ENCODE measurements at regions not wholly inside any gene's neighbourhood (a gene's known extent, or its start where the extent isn't known, plus 50 kb on each side); places are given as distances from the start of the nearest gene placed in this dataset.
A peak's percentile ranks its signal among the peaks of the same experiment; 100 is the strongest.

DNA sequence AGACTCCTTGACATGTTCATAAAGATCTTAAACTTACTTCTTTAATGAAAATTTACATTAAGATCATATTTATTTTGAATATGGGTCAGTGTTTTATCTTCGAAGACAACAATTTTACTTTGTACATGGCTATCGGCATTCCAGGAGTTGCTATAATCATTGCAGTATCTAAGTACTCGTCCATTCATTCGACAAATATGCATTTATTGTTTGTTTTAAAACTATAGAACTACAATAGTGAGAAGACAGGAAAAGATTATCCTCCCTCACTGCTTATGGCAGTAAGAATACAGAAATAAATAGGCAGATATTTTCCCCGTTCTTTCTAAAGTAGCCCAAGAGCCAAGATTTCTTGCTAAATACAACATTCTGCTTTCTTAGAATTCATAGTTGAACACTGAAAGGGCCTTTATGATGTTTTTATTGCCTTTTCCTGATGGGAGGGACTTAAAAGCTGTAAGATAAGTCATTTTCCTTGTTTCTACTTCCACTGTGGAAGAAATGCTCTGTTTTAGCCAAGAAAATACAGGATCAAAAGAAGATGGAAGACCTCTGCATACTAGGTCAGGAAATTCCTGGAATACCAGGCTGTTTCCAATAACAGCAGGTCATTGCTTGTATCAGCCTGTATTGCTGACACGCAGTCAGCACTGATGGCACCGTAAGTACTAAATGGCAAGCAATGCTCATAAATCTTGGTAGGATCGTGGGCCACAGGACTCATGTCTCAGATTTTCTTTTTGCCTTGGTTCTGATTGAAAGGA is 521.0 kb upstream of the ATP2B1 start:
- 68 to 77% (median 70%) methylated on average over 8 of the region's 8 CpGs for WGBS, 5 donors
- intact Hi-C loops (cut with DNase I; ENCODE audit: low total_unique reads), result no loop called here
- H3K27me3 ChIP-seq, result no peaks in the 10 kb centered on the region
- no peaks in the 10 kb centered on the region for H3K9me3 ChIP-seq
- TF ChIP-seq, protein P1, sequence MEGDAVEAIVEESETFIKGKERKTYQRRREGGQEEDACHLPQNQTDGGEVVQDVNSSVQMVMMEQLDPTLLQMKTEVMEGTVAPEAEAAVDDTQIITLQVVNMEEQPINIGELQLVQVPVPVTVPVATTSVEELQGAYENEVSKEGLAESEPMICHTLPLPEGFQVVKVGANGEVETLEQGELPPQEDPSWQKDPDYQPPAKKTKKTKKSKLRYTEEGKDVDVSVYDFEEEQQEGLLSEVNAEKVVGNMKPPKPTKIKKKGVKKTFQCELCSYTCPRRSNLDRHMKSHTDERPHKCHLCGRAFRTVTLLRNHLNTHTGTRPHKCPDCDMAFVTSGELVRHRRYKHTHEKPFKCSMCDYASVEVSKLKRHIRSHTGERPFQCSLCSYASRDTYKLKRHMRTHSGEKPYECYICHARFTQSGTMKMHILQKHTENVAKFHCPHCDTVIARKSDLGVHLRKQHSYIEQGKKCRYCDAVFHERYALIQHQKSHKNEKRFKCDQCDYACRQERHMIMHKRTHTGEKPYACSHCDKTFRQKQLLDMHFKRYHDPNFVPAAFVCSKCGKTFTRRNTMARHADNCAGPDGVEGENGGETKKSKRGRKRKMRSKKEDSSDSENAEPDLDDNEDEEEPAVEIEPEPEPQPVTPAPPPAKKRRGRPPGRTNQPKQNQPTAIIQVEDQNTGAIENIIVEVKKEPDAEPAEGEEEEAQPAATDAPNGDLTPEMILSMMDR (IDR thresholded peaks at IDR 0.05), result no peak
- TF ChIP-seq EP300 (IDR thresholded peaks at IDR 0.05), result no peak
- no peak for TF ChIP-seq POLR2AphosphoS5 (IDR thresholded peaks at IDR 0.05)
- TF ChIP-seq POLR2A (IDR thresholded peaks at IDR 0.05), result no peak
- H3K4me1 ChIP-seq, result no peaks in the 10 kb centered on the region
- no peak overlapping the region for H3K27ac ChIP-seq
- H3K4me3 ChIP-seq, result no peak overlapping the region
- H3K36me3 ChIP-seq, result no peaks in the 10 kb centered on the region
- no peak for DNase-seq

DNA sequence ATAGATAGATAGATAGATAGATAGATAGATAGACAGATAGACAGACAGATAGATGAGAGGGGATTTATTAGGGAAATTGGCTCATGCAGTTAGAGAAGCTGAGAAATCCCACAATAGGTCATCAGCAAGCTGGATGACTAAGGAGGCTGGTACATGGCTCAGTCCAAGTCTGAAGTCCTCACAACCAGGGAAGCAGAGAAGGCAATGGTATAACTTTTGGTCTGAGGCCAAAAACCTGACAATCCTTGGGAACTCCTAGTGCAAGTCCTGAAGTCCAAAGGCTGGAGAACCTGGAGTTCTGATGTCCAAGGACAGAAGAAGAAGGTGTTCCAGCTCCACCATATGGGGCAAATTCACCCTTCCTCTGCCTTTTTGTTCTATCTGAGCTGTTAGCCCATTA is 517.6 kb upstream of the ATP2B1 start:
- H3K4me1 ChIP-seq, result no peaks in the 10 kb centered on the region
- H3K36me3 ChIP-seq, result no peaks in the 10 kb centered on the region
- H3K27me3 ChIP-seq, result no peaks in the 10 kb centered on the region
- TF ChIP-seq EP300 (IDR thresholded peaks at IDR 0.05), result no peak
- TF ChIP-seq, protein P1 (IDR thresholded peaks at IDR 0.05), result no peak
- TF ChIP-seq POLR2A (IDR thresholded peaks at IDR 0.05), result no peak
- no peak for TF ChIP-seq POLR2AphosphoS5 (IDR thresholded peaks at IDR 0.05)
- H3K27ac ChIP-seq, result no peak overlapping the region
- no peaks in the 10 kb centered on the region for H3K9me3 ChIP-seq
- no peak for DNase-seq
- intact Hi-C loops (cut with DNase I; ENCODE audit: low total_unique reads), result no loop called here
- no peak overlapping the region for H3K4me3 ChIP-seq

GRCh38 chr12:90216815-90217214 is 508.2 kb upstream of the ATP2B1 start:
- no peak for TF ChIP-seq POLR2AphosphoS5 (IDR thresholded peaks at IDR 0.05)
- no peak for TF ChIP-seq POLR2A (IDR thresholded peaks at IDR 0.05)
- TF ChIP-seq EP300 (IDR thresholded peaks at IDR 0.05), result no peak
- TF ChIP-seq, protein P1 (IDR thresholded peaks at IDR 0.05), result no peak
- Histone ChIP-seq H3K4me1 (no peaks in the 10 kb centered on the region), H3K27me3 (no peaks in the 10 kb centered on the region), H3K4me3 (no peak overlapping the region), H3K27ac (no peak overlapping the region), H3K36me3 (no peaks in the 10 kb centered on the region), H3K9me3 (no peaks in the 10 kb centered on the region)
- intact Hi-C loops (cut with DNase I; ENCODE audit: low total_unique reads), result no loop called here
- DNase-seq, result no peak
- 39 to 60% (median 47%) methylated on average over 1 of the region's 1 CpG for WGBS, 5 donors

DNA sequence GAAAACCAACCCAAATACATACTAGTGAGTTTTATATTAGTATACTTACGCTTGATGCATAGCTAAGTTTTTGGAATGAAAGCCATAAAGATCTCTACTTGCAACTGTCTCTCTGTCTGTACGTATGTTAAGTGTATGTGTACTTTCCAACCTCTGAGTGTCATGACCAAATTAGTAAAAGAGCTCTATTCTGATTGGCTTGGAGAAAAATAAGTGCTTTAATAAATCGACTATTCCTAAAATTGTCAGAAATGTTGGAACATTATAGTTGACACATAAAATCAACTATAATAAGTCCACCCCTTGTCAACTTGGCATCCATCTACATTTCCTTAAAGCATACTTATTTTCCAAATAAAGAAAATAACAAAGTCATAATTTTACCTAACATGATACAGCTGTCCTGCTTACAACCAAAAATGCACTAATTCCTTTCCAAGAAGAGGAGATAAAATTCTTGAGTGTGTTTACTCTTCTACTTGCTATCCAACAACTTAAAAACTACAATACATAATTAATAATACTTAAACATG is 507.4 kb upstream of the ATP2B1 start:
- DNase-seq, result peak in 1 of 2 donors; percentile 27
- H3K27ac ChIP-seq, result no peak overlapping the region
- WGBS, 5 donors, result 46 to 58% (median 52%) methylated on average over 3 of the region's 3 CpGs
- H3K4me3 ChIP-seq, result no peak overlapping the region
- TF ChIP-seq POLR2AphosphoS5 (IDR thresholded peaks at IDR 0.05) (no peak), POLR2A (IDR thresholded peaks at IDR 0.05) (no peak), EP300 (IDR thresholded peaks at IDR 0.05) (no peak)
- TF ChIP-seq, protein P1 (IDR thresholded peaks at IDR 0.05), result no peak
- H3K36me3 ChIP-seq, result no peaks in the 10 kb centered on the region
- intact Hi-C loops (cut with DNase I; ENCODE audit: low total_unique reads), result no loop called here
- H3K4me1 ChIP-seq, result no peaks in the 10 kb centered on the region
- H3K9me3 ChIP-seq, result no peaks in the 10 kb centered on the region
- no peaks in the 10 kb centered on the region for H3K27me3 ChIP-seq

Data from stomach (tissue), 8 donors.